ENCODE measurements at regions not wholly inside any gene's neighbourhood (a gene's known extent, or its start where the extent isn't known, plus 50 kb on each side); places are given as distances from the start of the nearest gene placed in this dataset.

- DNase-seq (ENCODE audit: low read depth), result no peak
These were observed 313.4 kb downstream of the MSX2 start for GRCh38 chr5:175037820-175038219.

GRCh38 chr5:175035882-175036533 is 311.6 kb downstream of the MSX2 start:
- no peak for DNase-seq (ENCODE audit: low read depth)

- no peak for DNase-seq (ENCODE audit: low read depth)
These were observed 310.5 kb downstream of the MSX2 start for GRCh38 chr5:175034924-175035323.

GRCh38 chr5:175032741-175033151 is 308.4 kb downstream of the MSX2 start:
- DNase-seq (ENCODE audit: low read depth), result no peak

- no peak for DNase-seq (ENCODE audit: low read depth)
These were observed 307.6 kb downstream of the MSX2 start for GRCh38 chr5:175032013-175032412.

GRCh38 chr5:175027390-175027789 is 303.0 kb downstream of the MSX2 start:
- DNase-seq (ENCODE audit: low read depth), result no peak

GRCh38 chr5:175025077-175025476 is 300.7 kb downstream of the MSX2 start:
- no peak for DNase-seq (ENCODE audit: low read depth)

- no peak for DNase-seq (ENCODE audit: low read depth)
These were observed 297.7 kb downstream of the MSX2 start for GRCh38 chr5:175021841-175022625.

GRCh38 chr5:175021321-175021720 is 296.9 kb downstream of the MSX2 start:
- no peak for DNase-seq (ENCODE audit: low read depth)

- no peak for DNase-seq (ENCODE audit: low read depth)
These were observed 290.8 kb downstream of the MSX2 start for GRCh38 chr5:175015028-175015685.

- DNase-seq (ENCODE audit: low read depth), result no peak
These were observed 288.9 kb downstream of the MSX2 start for GRCh38 chr5:175013251-175013650.

- no peak for DNase-seq (ENCODE audit: low read depth)
These were observed 287.9 kb downstream of the MSX2 start for GRCh38 chr5:175012267-175012666.

- DNase-seq (ENCODE audit: low read depth), result no peak
These were observed 279.1 kb downstream of the MSX2 start for GRCh38 chr5:175003531-175003930.

GRCh38 chr5:175001876-175002645 is 277.7 kb downstream of the MSX2 start:
- no peak for DNase-seq (ENCODE audit: low read depth)

GRCh38 chr5:175001311-175001710 is 276.9 kb downstream of the MSX2 start:
- no peak for DNase-seq (ENCODE audit: low read depth)

- no peak for DNase-seq (ENCODE audit: low read depth)
These were observed 275.2 kb downstream of the MSX2 start for GRCh38 chr5:174999581-174999980.

- DNase-seq (ENCODE audit: low read depth), result no peak
These were observed 273.8 kb downstream of the MSX2 start for GRCh38 chr5:174998131-174998730.

- no peak for DNase-seq (ENCODE audit: low read depth)
These were observed 273.3 kb downstream of the MSX2 start for GRCh38 chr5:174997688-174998087.

GRCh38 chr5:174996941-174997340 is 272.6 kb downstream of the MSX2 start:
- DNase-seq (ENCODE audit: low read depth), result no peak

- no peak for DNase-seq (ENCODE audit: low read depth)
These were observed 271.4 kb downstream of the MSX2 start for GRCh38 chr5:174995827-174996226.

GRCh38 chr5:174991847-174992246 is 267.5 kb downstream of the MSX2 start:
- DNase-seq (ENCODE audit: low read depth), result no peak

- DNase-seq (ENCODE audit: low read depth), result no peak
These were observed 266.5 kb downstream of the MSX2 start for GRCh38 chr5:174990909-174991308.
